Duodenal mucosa (tissue), 2 donors: ENCODE measurements at regions not wholly inside any gene's neighbourhood (a gene's known extent, or its start where the extent isn't known, plus 50 kb on each side); places are given as distances from the start of the nearest gene placed in this dataset.
"Not testable (repeated sequence)": the region's sequence is repeated elsewhere in the genome, so short reads cannot be mapped to it uniquely, and the experiment has no call there.

ENCODE experiments used
- H3K27ac ChIP-seq: one replicate; pipeline ENCODE4 v1.7.0; 2013; ENCODE audit warnings: low read depth, low read length
- H3K27me3 ChIP-seq, 2 donors: one replicate each; pipeline ENCODE4 v1.7.0; 2013; ENCODE audit warnings: low read length in 2 of 2, control low read depth in 1 of 2; ENCODE audit not compliant: insufficient read depth in 2 of 2, control insufficient read depth in 1 of 2
- H3K36me3 ChIP-seq, 2 donors: one replicate each; pipeline ENCODE4 v1.7.0; 2013; ENCODE audit warnings: low read length in 2 of 2, control low read depth in 1 of 2; ENCODE audit not compliant: insufficient read depth in 2 of 2, control insufficient read depth in 1 of 2
- H3K4me1 ChIP-seq, 2 donors: one replicate each; pipeline ENCODE4 v1.7.0; 2013; ENCODE audit warnings: low read length in 2 of 2, control low read depth in 1 of 2; ENCODE audit not compliant: insufficient read depth in 2 of 2, control insufficient read depth in 1 of 2
- H3K4me3 ChIP-seq, 2 donors: one replicate each; pipeline ENCODE4 v1.7.0; 2013; ENCODE audit warnings: low read length in 2 of 2, low read depth in 1 of 2
- H3K9ac ChIP-seq, 2 donors: one replicate each; pipeline ENCODE4 v1.7.0; 2013; ENCODE audit warnings: low read length in 2 of 2, low read depth in 1 of 2
- H3K9me3 ChIP-seq, 2 donors: one replicate each; pipeline ENCODE4 v1.7.0; 2013; ENCODE audit warnings: low read length in 2 of 2, control low read depth in 1 of 2; ENCODE audit not compliant: control insufficient read depth in 1 of 2

DNA sequence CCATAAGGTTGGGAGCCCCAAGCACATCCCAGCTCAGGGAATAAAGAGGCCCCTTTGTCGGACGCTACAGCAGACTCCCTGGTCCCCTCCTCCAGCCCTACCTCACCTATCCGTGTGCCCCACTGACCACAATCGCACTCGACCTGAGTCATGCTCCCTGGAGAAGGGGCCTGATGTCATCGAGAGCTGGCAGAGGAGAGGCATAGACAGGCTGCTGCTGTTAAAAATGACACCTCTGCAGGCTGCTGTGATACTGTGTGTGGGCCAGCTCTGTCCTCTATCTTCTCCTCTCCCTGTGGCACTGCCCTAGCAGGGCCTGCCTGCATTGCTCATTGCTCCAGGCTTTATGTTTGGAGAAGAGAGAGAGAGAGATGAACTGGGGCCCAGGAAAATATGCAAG lies 123.4 kb upstream of the SYT13 start:
- Histone ChIP-seq H3K4me3 (no peak overlapping the region), H3K9me3 (no peaks in the 10 kb centered on the region), H3K36me3 (no peaks in the 10 kb centered on the region), H3K9ac (no peak overlapping the region), H3K4me1 (no peaks in the 10 kb centered on the region), H3K27me3 (peaks cover 18 to 27% of the 10 kb centered on the region in 2 donors), H3K27ac (no peak overlapping the region)

DNA sequence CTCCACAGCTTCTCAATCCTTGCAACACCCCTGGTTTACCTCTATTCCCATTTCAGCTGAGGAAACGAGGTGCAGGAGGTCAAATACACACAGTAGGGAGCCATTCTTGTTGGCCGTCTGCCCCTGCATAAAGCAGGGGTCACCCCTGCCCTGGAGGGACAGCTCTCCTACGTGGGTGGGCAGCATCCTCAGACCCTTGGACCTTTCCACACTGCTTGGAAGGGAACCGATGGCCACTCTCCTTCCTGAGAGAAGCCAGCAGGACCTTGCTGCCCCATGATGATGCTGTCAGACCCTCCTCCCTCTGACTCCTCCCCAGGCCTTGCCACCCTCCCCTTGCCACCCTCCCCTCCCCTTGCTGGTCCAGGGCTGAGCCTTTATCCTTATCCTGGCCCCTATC lies 121.1 kb upstream of the SYT13 start:
- Histone ChIP-seq H3K27me3 (peaks cover 20 to 24% of the 10 kb centered on the region in 2 donors), H3K4me3 (no peak overlapping the region), H3K9ac (no peak overlapping the region), H3K27ac (no peak overlapping the region), H3K4me1 (no peaks in the 10 kb centered on the region), H3K36me3 (no peaks in the 10 kb centered on the region), H3K9me3 (no peaks in the 10 kb centered on the region)

DNA sequence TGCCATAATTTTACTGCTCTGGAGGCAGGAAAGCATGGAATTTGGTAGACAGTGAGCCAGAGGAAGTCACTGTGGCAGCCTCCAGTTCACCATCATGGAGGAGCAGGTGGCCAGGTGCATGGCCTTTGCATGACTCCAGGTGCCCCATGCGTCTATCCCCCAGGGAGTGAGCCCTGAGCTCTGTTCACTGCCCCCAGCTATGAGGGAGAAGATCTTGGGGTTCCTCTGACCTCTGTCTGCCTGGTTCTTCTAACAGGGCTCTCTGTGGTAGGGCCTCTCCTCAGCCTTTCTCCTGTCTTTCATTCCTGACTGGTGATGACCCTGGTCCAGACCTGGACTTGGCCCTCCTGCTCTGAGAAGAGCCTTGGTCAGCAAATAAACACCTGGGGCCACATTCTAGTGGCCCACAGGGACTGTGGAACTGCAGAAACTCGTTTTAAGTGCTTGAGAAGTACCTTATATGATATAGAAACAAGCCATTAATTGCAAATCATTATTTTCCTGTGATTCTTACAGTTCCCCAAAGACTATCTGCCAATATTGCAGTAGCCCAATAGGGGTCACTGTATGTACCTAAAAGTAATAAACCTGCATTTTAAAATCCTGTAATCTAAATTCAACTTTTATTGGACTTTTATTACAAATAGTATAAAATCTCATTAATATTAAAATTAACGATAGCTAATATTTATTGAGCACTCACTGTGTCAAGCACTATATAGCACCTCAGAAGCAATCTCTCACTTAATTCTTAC lies 120.0 kb upstream of the SYT13 start:
- no peaks in the 10 kb centered on the region for H3K4me1 ChIP-seq
- H3K36me3 ChIP-seq: no peaks in the 10 kb centered on the region
- no peak overlapping the region for H3K4me3 ChIP-seq
- peaks cover 13 to 19% of the 10 kb centered on the region in 2 donors for H3K27me3 ChIP-seq
- no peak overlapping the region for H3K27ac ChIP-seq
- H3K9ac ChIP-seq: no peak overlapping the region
- no peaks in the 10 kb centered on the region for H3K9me3 ChIP-seq

DNA sequence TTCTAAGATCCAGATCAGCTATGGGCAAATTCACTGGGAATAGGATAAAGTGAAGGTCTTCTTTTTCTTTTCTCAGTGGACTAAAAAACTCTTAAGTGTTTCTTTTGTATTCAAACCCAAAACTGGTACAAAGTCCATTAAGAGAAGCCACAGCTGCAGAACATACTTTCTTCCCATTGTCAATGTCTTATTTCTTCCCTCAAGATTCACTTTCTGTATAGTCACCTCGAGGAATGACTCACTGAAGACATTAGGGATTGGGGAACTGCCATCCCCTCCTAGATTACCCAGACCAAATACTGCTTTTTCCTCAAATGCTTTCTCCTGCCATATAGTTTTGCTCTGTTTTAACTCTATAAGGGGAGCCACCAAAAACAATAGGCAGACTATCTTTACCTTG lies 117.4 kb upstream of the SYT13 start:
- not testable (repeated sequence) for H3K4me3 ChIP-seq, H3K9ac ChIP-seq, H3K36me3 ChIP-seq, H3K27ac ChIP-seq, H3K4me1 ChIP-seq, H3K9me3 ChIP-seq
- H3K27me3 ChIP-seq: peaks cover 11 to 12% of the 10 kb centered on the region in 2 donors

DNA sequence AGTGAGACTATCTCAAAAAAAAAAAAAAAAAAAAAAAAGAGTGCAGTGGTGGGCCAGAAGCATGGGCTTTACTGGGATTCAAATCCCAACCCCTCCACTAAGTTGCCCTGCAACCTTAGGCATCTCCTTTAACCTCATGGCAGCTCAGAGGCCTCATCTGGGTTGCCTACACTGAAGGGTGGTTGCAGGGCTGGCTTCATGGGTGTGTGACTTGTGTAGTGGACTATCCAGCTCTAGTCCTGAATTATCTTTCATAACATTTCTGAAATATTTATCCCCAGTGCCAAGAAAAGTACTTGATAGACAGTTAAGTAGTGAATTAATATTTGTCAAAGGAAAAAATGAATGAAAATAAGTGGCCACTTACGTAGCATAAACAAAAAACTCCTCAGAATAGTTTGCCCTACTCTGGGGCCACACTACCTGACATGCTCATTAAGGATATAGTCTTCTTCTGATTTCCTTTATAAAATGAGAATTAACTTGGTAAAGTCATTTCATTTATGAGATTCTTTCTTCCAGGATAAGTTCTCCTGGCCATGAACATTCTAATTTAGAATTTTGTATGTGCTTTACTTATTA lies 116.0 kb upstream of the SYT13 start:
- Histone ChIP-seq H3K36me3 (no peaks in the 10 kb centered on the region), H3K27ac (no peak overlapping the region), H3K9ac (no peak overlapping the region), H3K4me3 (no peak overlapping the region), H3K27me3 (peaks cover 5 to 11% of the 10 kb centered on the region in 2 donors), H3K9me3 (no peaks in the 10 kb centered on the region), H3K4me1 (no peaks in the 10 kb centered on the region)

DNA sequence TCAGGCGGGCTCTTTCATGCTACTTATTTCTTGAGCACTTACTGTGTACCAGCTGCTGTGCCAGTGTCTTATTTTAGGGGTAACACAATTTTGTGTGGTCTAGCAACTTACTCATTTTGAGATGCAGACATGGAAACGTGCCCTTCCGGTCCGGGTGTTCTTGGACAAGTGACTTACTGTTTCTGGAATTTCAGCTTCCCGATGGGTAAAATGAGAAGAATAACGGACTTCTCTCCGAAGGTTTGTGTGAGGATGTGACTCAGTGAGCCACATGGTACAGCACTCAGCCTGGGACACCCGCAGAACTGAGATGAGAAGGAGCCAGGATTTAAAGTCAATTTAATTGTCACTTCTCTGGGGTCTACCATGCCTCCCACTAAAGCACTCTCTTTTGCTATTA lies 114.5 kb upstream of the SYT13 start:
- Histone ChIP-seq H3K36me3 (no peaks in the 10 kb centered on the region), H3K4me1 (no peaks in the 10 kb centered on the region), H3K9ac (no peak overlapping the region), H3K27ac (no peak overlapping the region), H3K4me3 (no peak overlapping the region), H3K9me3 (no peaks in the 10 kb centered on the region), H3K27me3 (peaks cover 3 to 6% of the 10 kb centered on the region in 2 donors)

DNA sequence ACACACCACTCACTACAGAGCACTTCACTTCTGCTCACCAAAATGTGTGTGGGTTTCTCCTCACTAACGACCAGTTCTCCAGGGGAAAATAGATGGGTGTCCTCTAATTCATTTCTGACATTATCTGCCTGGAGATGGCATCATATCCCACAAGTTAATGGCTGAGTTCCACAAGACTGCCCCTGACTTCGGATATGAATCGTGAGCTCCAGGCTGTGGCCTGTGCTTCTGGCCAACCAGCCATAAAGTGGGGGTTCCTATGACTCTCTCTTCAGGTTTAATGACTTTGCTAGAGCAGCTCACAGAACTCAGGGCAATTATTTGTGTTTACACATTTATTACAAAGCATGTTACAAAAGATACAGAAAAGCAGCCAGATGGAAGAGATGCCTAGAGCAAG lies 113.0 kb upstream of the SYT13 start:
- H3K9me3 ChIP-seq: no peaks in the 10 kb centered on the region
- H3K4me3 ChIP-seq: no peak overlapping the region
- no peaks in the 10 kb centered on the region for H3K36me3 ChIP-seq
- no peak overlapping the region for H3K9ac ChIP-seq
- no peaks in the 10 kb centered on the region for H3K4me1 ChIP-seq
- H3K27me3 ChIP-seq: peaks cover 1 to 3% of the 10 kb centered on the region in 2 donors
- H3K27ac ChIP-seq: no peak overlapping the region

DNA sequence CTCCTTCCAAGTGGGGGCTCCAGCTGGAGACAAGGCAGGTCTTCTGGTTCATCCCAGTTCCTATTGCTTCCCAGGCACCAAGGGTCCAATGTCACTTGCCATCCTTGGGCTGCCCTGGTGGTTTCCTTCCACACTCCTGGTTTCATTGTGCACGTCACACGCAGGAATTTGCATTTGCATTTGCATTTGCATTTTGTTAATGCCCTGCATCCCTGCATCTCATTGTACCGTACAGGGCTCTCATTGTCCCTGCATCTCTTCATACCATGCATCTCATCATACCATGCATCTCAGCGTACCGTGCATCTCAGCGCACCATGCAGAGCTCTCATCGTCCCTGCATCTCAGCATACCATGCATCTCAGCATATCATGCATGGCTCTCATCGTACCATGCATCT lies 112.2 kb upstream of the SYT13 start:
- H3K9ac ChIP-seq: no peak overlapping the region
- H3K36me3 ChIP-seq: no peaks in the 10 kb centered on the region
- peaks cover 0 to 3% of the 10 kb centered on the region in 2 donors for H3K27me3 ChIP-seq
- H3K4me1 ChIP-seq: no peaks in the 10 kb centered on the region
- H3K9me3 ChIP-seq: no peaks in the 10 kb centered on the region
- no peak overlapping the region for H3K4me3 ChIP-seq
- H3K27ac ChIP-seq: no peak overlapping the region

DNA sequence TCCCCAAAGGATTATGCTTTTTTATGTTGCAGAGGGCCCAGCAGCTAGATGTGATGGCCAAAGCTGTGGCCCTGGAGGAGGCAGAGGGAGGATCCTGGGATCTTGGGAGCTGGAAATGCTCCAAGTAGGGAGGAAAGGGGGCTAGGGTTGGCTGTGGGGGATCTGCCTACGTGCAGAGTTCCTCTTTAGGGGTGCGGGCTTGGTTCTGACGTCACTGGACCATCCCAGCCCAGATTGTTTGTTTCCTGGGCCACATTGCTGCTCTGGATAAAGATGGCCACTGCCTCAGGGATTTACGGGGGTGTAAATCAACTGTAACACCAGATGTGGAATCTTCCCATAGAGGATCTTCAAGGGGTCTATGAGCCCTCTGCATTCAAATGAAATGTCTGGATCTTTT lies 110.3 kb upstream of the SYT13 start:
- H3K27ac ChIP-seq: no peak overlapping the region

DNA sequence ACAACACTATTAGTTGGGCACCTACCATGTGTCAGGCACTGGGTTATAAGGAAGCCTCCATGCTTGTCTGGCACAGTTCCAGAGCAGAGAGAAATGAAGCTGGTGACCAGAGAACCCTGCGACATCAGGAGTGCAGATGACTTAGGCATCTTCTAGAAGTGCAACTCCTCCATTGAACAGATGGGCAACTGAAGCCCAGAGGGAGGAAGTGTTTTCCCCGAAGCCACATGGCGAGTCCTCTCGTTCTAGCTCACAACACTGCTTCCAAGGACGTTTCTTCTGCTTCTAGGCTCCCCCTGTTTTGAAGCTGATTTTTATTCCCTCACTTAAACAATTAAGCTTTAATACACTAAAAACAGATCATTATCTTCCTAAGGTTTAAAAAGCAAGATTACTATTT lies 109.8 kb upstream of the SYT13 start:
- H3K36me3 ChIP-seq: no peaks in the 10 kb centered on the region
- no peak overlapping the region for H3K4me3 ChIP-seq
- no peaks in the 10 kb centered on the region for H3K4me1 ChIP-seq
- H3K27ac ChIP-seq: no peak overlapping the region
- no peak overlapping the region for H3K9ac ChIP-seq
- peaks cover 0 to 3% of the 10 kb centered on the region in 2 donors for H3K27me3 ChIP-seq
- H3K9me3 ChIP-seq: no peaks in the 10 kb centered on the region

More for the DNA sequence above, 110.3 kb upstream of the SYT13 start:
- no peak overlapping the region for H3K9ac ChIP-seq
- no peaks in the 10 kb centered on the region for H3K4me1 ChIP-seq
- no peaks in the 10 kb centered on the region for H3K9me3 ChIP-seq
- H3K4me3 ChIP-seq: no peak overlapping the region
- H3K27me3 ChIP-seq: peaks cover 0 to 3% of the 10 kb centered on the region in 2 donors
- no peaks in the 10 kb centered on the region for H3K36me3 ChIP-seq
